ENCODE measurements at regions not wholly inside any gene's neighbourhood (a gene's known extent, or its start where the extent isn't known, plus 50 kb on each side); places are given as distances from the start of the nearest gene placed in this dataset.

DNA sequence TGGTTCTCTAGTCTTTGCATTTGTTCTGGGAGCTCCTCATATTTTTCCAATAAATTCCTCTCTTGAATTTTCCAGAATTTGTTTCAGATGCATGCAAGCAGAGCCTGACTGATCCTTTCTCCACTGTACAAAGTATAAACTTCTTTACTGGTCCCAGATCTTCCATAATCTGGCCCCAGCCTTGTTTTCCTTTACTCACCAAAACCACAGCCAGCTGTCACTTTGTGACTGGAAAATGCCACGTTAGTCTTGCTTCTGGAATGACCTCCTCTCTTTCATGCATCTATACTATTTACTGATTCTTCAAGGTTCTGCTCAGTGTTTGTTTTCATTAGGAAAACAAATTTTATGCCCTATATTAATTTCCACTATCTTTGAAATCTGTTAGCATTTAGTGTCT, 60.4 kb upstream of the SPPL2A start:
- TF ChIP-seq Cebpa-rat (IDR thresholded peaks at IDR 0.05), result no peak
- H3K4me1 ChIP-seq, result peaks cover 0 to 16% (median 0%) of the 10 kb centered on the region in 10 experiments; a peak in 6 of 20 replicates
- no peak overlapping the region for H3K4me2 ChIP-seq
- no peak overlapping the region for H3K9ac ChIP-seq
- no peaks in the 10 kb centered on the region for H3K27me3 ChIP-seq
- H4K20me1 ChIP-seq, result no peaks in the 10 kb centered on the region
- H3K4me3 ChIP-seq, result no peak overlapping the region
- no peaks in the 10 kb centered on the region for H3K9me3 ChIP-seq (replicated peaks in 1 of 11)
- H3K36me3 ChIP-seq, result no peaks in the 10 kb centered on the region
- H3K27ac ChIP-seq, result no peak overlapping the region

DNA sequence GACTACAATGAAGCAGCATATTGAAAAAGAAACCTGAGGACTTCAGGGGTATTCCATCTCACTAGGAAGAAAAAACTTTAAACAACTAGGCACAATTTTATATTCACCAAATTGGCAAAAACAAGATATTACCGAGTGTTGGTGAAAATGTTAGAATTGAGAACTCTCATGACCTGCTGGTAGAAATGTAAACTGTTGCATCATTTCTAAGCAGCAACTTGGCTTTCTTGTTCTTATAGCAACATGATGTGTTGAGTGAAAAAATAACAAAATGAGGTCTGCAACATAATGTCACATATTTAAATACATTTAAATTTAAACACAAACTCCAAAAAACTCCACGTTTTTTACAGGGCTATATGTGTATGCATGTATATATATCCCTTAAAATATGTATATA, 59.0 kb upstream of the SPPL2A start:
- H3K27ac ChIP-seq, result no peak overlapping the region

GRCh38 chr15:50823281-50823680, 57.8 kb upstream of the SPPL2A start:
- H3K27ac ChIP-seq, result no peak overlapping the region
- H3K9me3 ChIP-seq (replicated peaks in 1 of 11), result no peaks in the 10 kb centered on the region
- no peak overlapping the region for H3K4me2 ChIP-seq
- no peak for TF ChIP-seq Cebpa-rat (IDR thresholded peaks at IDR 0.05)
- H3K36me3 ChIP-seq, result no peaks in the 10 kb centered on the region
- H4K20me1 ChIP-seq, result no peaks in the 10 kb centered on the region
- no peak overlapping the region for H3K9ac ChIP-seq
- peaks cover 0 to 2% (median 0%) of the 10 kb centered on the region in 10 experiments; a peak in 6 of 20 replicates for H3K4me1 ChIP-seq
- no peaks in the 10 kb centered on the region for H3K27me3 ChIP-seq
- H3K4me3 ChIP-seq, result no peak overlapping the region

More for the DNA sequence above, 59.0 kb upstream of the SPPL2A start:
- TF ChIP-seq Cebpa-rat (IDR thresholded peaks at IDR 0.05), result no peak
- no peaks in the 10 kb centered on the region for H4K20me1 ChIP-seq
- H3K4me3 ChIP-seq, result no peak overlapping the region
- H3K9me3 ChIP-seq (replicated peaks in 1 of 11), result no peaks in the 10 kb centered on the region
- H3K4me1 ChIP-seq, result peaks cover 0 to 14% (median 0%) of the 10 kb centered on the region in 10 experiments; a peak in 6 of 20 replicates
- H3K4me2 ChIP-seq, result no peak overlapping the region
- H3K27me3 ChIP-seq, result no peaks in the 10 kb centered on the region
- H3K36me3 ChIP-seq, result no peaks in the 10 kb centered on the region
- H3K9ac ChIP-seq, result no peak overlapping the region

- H3K4me2 ChIP-seq, result no peak overlapping the region
- no peak overlapping the region for H3K27ac ChIP-seq
- no peaks in the 10 kb centered on the region for H3K4me1 ChIP-seq
- H3K27me3 ChIP-seq, result no peaks in the 10 kb centered on the region
- H3K4me3 ChIP-seq, result no peak overlapping the region
- H3K9ac ChIP-seq, result no peak overlapping the region
- H3K9me3 ChIP-seq (replicated peaks in 1 of 11), result no peaks in the 10 kb centered on the region
- H4K20me1 ChIP-seq, result no peaks in the 10 kb centered on the region
- TF ChIP-seq Cebpa-rat (IDR thresholded peaks at IDR 0.05), result no peak
- no peaks in the 10 kb centered on the region for H3K36me3 ChIP-seq
These were observed 56.0 kb upstream of the SPPL2A start for GRCh38 chr15:50821476-50821875.

GRCh38 chr15:50820808-50821382, 55.4 kb upstream of the SPPL2A start:
- H3K27ac ChIP-seq, result no peak overlapping the region
- H3K9me3 ChIP-seq (replicated peaks in 1 of 11), result no peaks in the 10 kb centered on the region
- no peak overlapping the region for H3K4me2 ChIP-seq
- H3K4me1 ChIP-seq, result no peaks in the 10 kb centered on the region
- no peaks in the 10 kb centered on the region for H3K27me3 ChIP-seq
- no peak overlapping the region for H3K4me3 ChIP-seq
- H3K9ac ChIP-seq, result no peak overlapping the region
- no peaks in the 10 kb centered on the region for H4K20me1 ChIP-seq
- no peaks in the 10 kb centered on the region for H3K36me3 ChIP-seq
- TF ChIP-seq Cebpa-rat (IDR thresholded peaks at IDR 0.05), result no peak

- no peaks in the 10 kb centered on the region for H4K20me1 ChIP-seq
- no peaks in the 10 kb centered on the region for H3K36me3 ChIP-seq
- no peak overlapping the region for H3K4me2 ChIP-seq
- no peak overlapping the region for H3K27ac ChIP-seq
- no peaks in the 10 kb centered on the region for H3K27me3 ChIP-seq
- no peak overlapping the region for H3K4me3 ChIP-seq
- H3K9me3 ChIP-seq (replicated peaks in 1 of 11), result no peaks in the 10 kb centered on the region
- no peaks in the 10 kb centered on the region for H3K4me1 ChIP-seq
- no peak overlapping the region for H3K9ac ChIP-seq
- TF ChIP-seq Cebpa-rat (IDR thresholded peaks at IDR 0.05), result no peak
These were observed 53.8 kb upstream of the SPPL2A start for GRCh38 chr15:50819344-50819743.

DNA sequence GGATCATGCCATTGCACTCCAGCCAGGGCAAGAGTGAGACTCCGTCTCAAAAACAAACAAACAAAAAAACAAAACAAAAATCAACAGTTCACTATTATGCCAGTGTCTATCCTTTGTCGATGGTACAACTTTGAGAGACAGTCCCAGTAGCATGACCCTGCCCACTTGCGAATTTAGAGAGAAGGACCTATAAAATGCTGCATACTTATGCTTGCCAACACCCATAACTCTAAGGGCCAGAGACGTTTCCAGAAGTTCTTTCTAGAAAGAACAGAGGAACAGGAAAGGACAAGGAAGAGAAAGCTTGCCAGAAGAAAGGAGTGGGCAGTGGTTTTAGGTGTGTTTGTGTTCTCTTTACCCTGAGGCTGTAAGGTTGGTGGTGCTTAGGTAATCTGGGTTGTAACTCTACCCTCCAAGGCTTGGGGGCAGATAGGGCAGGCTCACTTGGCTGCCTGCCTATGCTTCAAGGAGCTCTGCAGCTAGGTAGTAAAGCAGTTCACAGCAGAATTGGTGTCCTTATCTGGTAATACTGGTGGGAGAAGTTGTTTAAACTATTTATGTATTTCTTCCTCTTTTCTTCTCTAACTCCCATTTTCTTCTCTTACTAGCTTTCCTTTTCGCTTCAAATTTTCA, 50.6 kb upstream of the SPPL2A start:
- Histone ChIP-seq H3K9me3 (replicated peaks in 1 of 11) (peaks cover 0 to 13% (median 7%) of the 10 kb centered on the region in 11 experiments; a peak in 10 of 22 replicates), H4K20me1 (no peaks in the 10 kb centered on the region), H3K27me3 (no peaks in the 10 kb centered on the region), H3K36me3 (no peaks in the 10 kb centered on the region), H3K27ac (no peak overlapping the region), H3K4me1 (no peaks in the 10 kb centered on the region), H3K9ac (no peak overlapping the region), H3K4me3 (no peak overlapping the region), H3K4me2 (no peak overlapping the region)
- no peak for TF ChIP-seq Cebpa-rat (IDR thresholded peaks at IDR 0.05)
